K562 (cell line): ENCODE measurements at regions not wholly inside any gene's neighbourhood (a gene's known extent, or its start where the extent isn't known, plus 50 kb on each side); places are given as distances from the start of the nearest gene placed in this dataset.

Experiments used
- CTCF ChIP-seq, 3 experiments: IDR thresholded peaks in 2 of 3; conservative IDR thresholded peaks in 1 of 3; 2 replicates each; pipeline ENCODE4 v1.5.1; 2011 to 2012; ENCODE audit warnings: low read length in 3 of 3, mild to moderate bottlenecking in 3 of 3, control low read depth in 2 of 3, improper control_type of control experiment in 1 of 3, inconsistent platforms in 1 of 3, low read depth in 1 of 3, mixed read lengths in 1 of 3, moderate library complexity in 1 of 3; ENCODE audit not compliant: insufficient read depth in 2 of 3
- GABPB1 ChIP-seq: sonication (generic); formaldehyde crosslinking; IDR thresholded peaks from 2 replicates; pipeline ENCODE4 v1.8.0; 2022; ENCODE audit warnings: mild to moderate bottlenecking, missing genetic modification reagents
- HNRNPH1 ChIP-seq: fragments of 200-400 bp; formaldehyde crosslinking; optimal IDR thresholded peaks from 2 replicates; pipeline ENCODE3; 2017; ENCODE audit warnings: low read depth, mild to moderate bottlenecking, low read length, moderate library complexity
- ZMIZ1 ChIP-seq, 2 experiments: fragments of 150-350 bp in 1 of 2; IDR thresholded peaks; 2 replicates each; pipeline ENCODE4 v1.6.1; 2012 to 2016; ENCODE audit warnings: low read depth in 2 of 2, low read length in 2 of 2, mild to moderate bottlenecking in 1 of 2, moderate library complexity in 1 of 2

GRCh38 chr1:105436589-105437259 is 1619.8 kb upstream of the PRMT6 start:
- TF ChIP-seq CTCF (IDR thresholded peaks at IDR 0.05 in 2 of 3, conservative IDR thresholded peaks at IDR 0.05 in 1 of 3; ENCODE audit: insufficient read depth in 2 of 3, low read depth in 1 of 3, low read length in 3 of 3) (no peak), ZMIZ1 (IDR thresholded peaks at IDR 0.05; ENCODE audit: low read depth in 2 of 2, low read length in 2 of 2) (no peak), HNRNPH1 (no peak), GABPB1 (CRISPR knock-in tag) (no peak)
